ENCODE measurements at regions not wholly inside any gene's neighbourhood (a gene's known extent, or its start where the extent isn't known, plus 50 kb on each side); places are given as distances from the start of the nearest gene placed in this dataset.

GRCh38 chr6:167735951-167736288, 90.8 kb upstream of the AFDN start:
- DNase-seq (ENCODE audit: low read depth): no peak
- TF ChIP-seq CTCF (IDR thresholded peaks at IDR 0.05; ENCODE audit: insufficient read depth, low read depth, low read length): no peak
- no peak overlapping the region for H3K4me3 ChIP-seq (ENCODE audit: low read depth, low read length)

GRCh38 chr6:167736486-167737204, 90.1 kb upstream of the AFDN start:
- TF ChIP-seq CTCF (IDR thresholded peaks at IDR 0.05; ENCODE audit: insufficient read depth, low read depth, low read length): no peak
- no peak for DNase-seq (ENCODE audit: low read depth)
- H3K4me3 ChIP-seq (ENCODE audit: low read depth, low read length): no peak overlapping the region

- DNase-seq (ENCODE audit: low read depth): no peak
- no peak overlapping the region for H3K4me3 ChIP-seq (ENCODE audit: low read depth, low read length)
- TF ChIP-seq CTCF (IDR thresholded peaks at IDR 0.05; ENCODE audit: insufficient read depth, low read depth, low read length): no peak
Observed at GRCh38 chr6:167737205-167737830, 89.4 kb upstream of the AFDN start.

GRCh38 chr6:167738386-167738785, 88.3 kb upstream of the AFDN start:
- TF ChIP-seq CTCF (IDR thresholded peaks at IDR 0.05; ENCODE audit: insufficient read depth, low read depth, low read length): no peak
- no peak for DNase-seq (ENCODE audit: low read depth)

GRCh38 chr6:167739721-167740475, 86.8 kb upstream of the AFDN start:
- TF ChIP-seq CTCF (IDR thresholded peaks at IDR 0.05; ENCODE audit: insufficient read depth, low read depth, low read length): no peak
- no peak for DNase-seq (ENCODE audit: low read depth)
- H3K4me3 ChIP-seq (ENCODE audit: low read depth, low read length): no peak overlapping the region

More at GRCh38 chr6:167738386-167738785, 88.3 kb upstream of the AFDN start:
- no peak overlapping the region for H3K4me3 ChIP-seq (ENCODE audit: low read depth, low read length)

- no peak for DNase-seq (ENCODE audit: low read depth)
- H3K4me3 ChIP-seq (ENCODE audit: low read depth, low read length): no peak overlapping the region
- no peak for TF ChIP-seq CTCF (IDR thresholded peaks at IDR 0.05; ENCODE audit: insufficient read depth, low read depth, low read length)
Observed at GRCh38 chr6:167742719-167743303, 83.9 kb upstream of the AFDN start.
